Activated CD8-positive, alpha-beta memory T cell treated with anti-CD3 and anti-CD28 coated beads, Interleukin-2, amount 10 ng/mL, durations not matched to agents 7 days and 5 days (primary cell): ENCODE measurements at regions not wholly inside any gene's neighbourhood (a gene's known extent, or its start where the extent isn't known, plus 50 kb on each side); places are given as distances from the start of the nearest gene placed in this dataset.
"Not testable (repeated sequence)": the region's sequence is repeated elsewhere in the genome, so short reads cannot be mapped to it uniquely, and the experiment has no call there.

ENCODE experiments used
- ATAC-seq: fragments of 150-1000 bp; cut with Tn5 transposase; one replicate; pipeline ENCODE4 v1.10.0; 2021; ENCODE audit warnings: moderate library complexity
- CTCF ChIA-PET: fragments of 350-600 bp; sonication (Branson Sonifier 250); formaldehyde crosslinking; loops from one replicate; lab custom pipeline; 2021; ENCODE audit warnings: antibody characterized with exemption; lab: Charles Lee
- DNase-seq: peaks from one replicate; pipeline ENCODE4 v3.0.0-alpha.2; 2020
- H3K27ac Mint-ChIP-seq: one replicate; pipeline ENCODE4 v1.8.0; 2021; ENCODE audit warnings: mild to moderate bottlenecking, mixed read lengths
- H3K27me3 Mint-ChIP-seq: one replicate; pipeline ENCODE4 v1.8.0; 2021; ENCODE audit warnings: mixed read lengths
- H3K36me3 Mint-ChIP-seq: one replicate; pipeline ENCODE4 v1.8.0; 2021; ENCODE audit warnings: mild to moderate bottlenecking, mixed read lengths
- H3K4me1 Mint-ChIP-seq: one replicate; pipeline ENCODE4 v1.8.0; 2021; ENCODE audit warnings: mixed read lengths
- H3K4me3 Mint-ChIP-seq: one replicate; pipeline ENCODE4 v1.8.0; 2021; ENCODE audit warnings: mild to moderate bottlenecking, moderate library complexity, mixed read lengths
- H3K9me3 Mint-ChIP-seq: one replicate; pipeline ENCODE4 v1.8.0; 2022; ENCODE audit warnings: low read depth, mixed read lengths

GRCh38 chr12:74144396-74144795 lies 393.2 kb upstream of the ATXN7L3B start:
- Mint-ChIP-seq H3K36me3 (no peaks in the 10 kb centered on the region), H3K27me3 (no peaks in the 10 kb centered on the region), H3K27ac (no peak overlapping the region), H3K4me1 (no peaks in the 10 kb centered on the region), H3K9me3 (no peaks in the 10 kb centered on the region), H3K4me3 (no peak overlapping the region)
- DNase-seq = no peak
- ATAC-seq = no peak
- CTCF ChIA-PET = no interaction called here

- Mint-ChIP-seq H3K9me3 (no peaks in the 10 kb centered on the region), H3K4me3 (no peak overlapping the region), H3K36me3 (no peaks in the 10 kb centered on the region), H3K27me3 (no peaks in the 10 kb centered on the region), H3K4me1 (no peaks in the 10 kb centered on the region), H3K27ac (no peak overlapping the region)
- DNase-seq = no peak
- ATAC-seq = no peak
- CTCF ChIA-PET = no interaction called here
These were observed 392.3 kb upstream of the ATXN7L3B start for GRCh38 chr12:74145328-74145727.

- Mint-ChIP-seq H3K4me3 (no peak overlapping the region), H3K9me3 (no peaks in the 10 kb centered on the region), H3K36me3 (no peaks in the 10 kb centered on the region), H3K4me1 (no peaks in the 10 kb centered on the region), H3K27me3 (no peaks in the 10 kb centered on the region), H3K27ac (no peak overlapping the region)
- CTCF ChIA-PET = no interaction called here
- DNase-seq (no peak), ATAC-seq (no peak)
These were observed 388.8 kb upstream of the ATXN7L3B start for GRCh38 chr12:74148849-74149248.

- CTCF ChIA-PET = no interaction called here
- DNase-seq (no peak), ATAC-seq (no peak)
- Mint-ChIP-seq H3K27me3 (no peaks in the 10 kb centered on the region), H3K36me3 (no peaks in the 10 kb centered on the region), H3K4me1 (no peaks in the 10 kb centered on the region), H3K4me3 (no peak overlapping the region), H3K9me3 (no peaks in the 10 kb centered on the region), H3K27ac (no peak overlapping the region)
These were observed 385.3 kb upstream of the ATXN7L3B start for GRCh38 chr12:74152370-74152769.

GRCh38 chr12:74166096-74166495 lies 371.5 kb upstream of the ATXN7L3B start:
- Mint-ChIP-seq H3K9me3 (peaks cover 3% of the 10 kb centered on the region), H3K27ac (no peak overlapping the region), H3K36me3 (no peaks in the 10 kb centered on the region), H3K4me1 (no peaks in the 10 kb centered on the region), H3K4me3 (no peak overlapping the region), H3K27me3 (no peaks in the 10 kb centered on the region)
- CTCF ChIA-PET = no interaction called here
- ATAC-seq (no peak), DNase-seq (no peak)

GRCh38 chr12:74169607-74170006 lies 368.0 kb upstream of the ATXN7L3B start:
- H3K4me1 Mint-ChIP-seq = no peaks in the 10 kb centered on the region
- peaks cover 7% of the 10 kb centered on the region for H3K9me3 Mint-ChIP-seq
- ATAC-seq (no peak), DNase-seq (no peak)
- H3K27me3 Mint-ChIP-seq = no peaks in the 10 kb centered on the region
- H3K4me3 Mint-ChIP-seq = no peak overlapping the region
- CTCF ChIA-PET = no interaction called here
- no peaks in the 10 kb centered on the region for H3K36me3 Mint-ChIP-seq
- no peak overlapping the region for H3K27ac Mint-ChIP-seq

GRCh38 chr12:74170645-74171477 lies 366.8 kb upstream of the ATXN7L3B start:
- Mint-ChIP-seq H3K27ac (no peak overlapping the region), H3K27me3 (no peaks in the 10 kb centered on the region), H3K4me1 (no peaks in the 10 kb centered on the region), H3K36me3 (no peaks in the 10 kb centered on the region), H3K4me3 (no peak overlapping the region), H3K9me3 (peaks cover 7% of the 10 kb centered on the region)
- ATAC-seq = no peak
- CTCF ChIA-PET = no interaction called here
- no peak for DNase-seq

- no peaks in the 10 kb centered on the region for H3K4me1 Mint-ChIP-seq
- no peaks in the 10 kb centered on the region for H3K27me3 Mint-ChIP-seq
- CTCF ChIA-PET = no interaction called here
- no peak overlapping the region for H3K4me3 Mint-ChIP-seq
- ATAC-seq (no peak), DNase-seq (no peak)
- H3K9me3 Mint-ChIP-seq = peaks cover 7% of the 10 kb centered on the region
- H3K27ac Mint-ChIP-seq = no peak overlapping the region
- H3K36me3 Mint-ChIP-seq = no peaks in the 10 kb centered on the region
These were observed 366.1 kb upstream of the ATXN7L3B start for GRCh38 chr12:74171478-74171909.

GRCh38 chr12:74174961-74175360 lies 362.7 kb upstream of the ATXN7L3B start:
- H3K9me3 Mint-ChIP-seq, ATAC-seq, H3K27ac Mint-ChIP-seq, H3K36me3 Mint-ChIP-seq, H3K4me1 Mint-ChIP-seq, DNase-seq, H3K27me3 Mint-ChIP-seq, H3K4me3 Mint-ChIP-seq, CTCF ChIA-PET: not testable (repeated sequence)

- no peaks in the 10 kb centered on the region for H3K4me1 Mint-ChIP-seq
- no peak overlapping the region for H3K4me3 Mint-ChIP-seq
- no peaks in the 10 kb centered on the region for H3K36me3 Mint-ChIP-seq
- DNase-seq (no peak), ATAC-seq (no peak)
- no peak overlapping the region for H3K27ac Mint-ChIP-seq
- no peaks in the 10 kb centered on the region for H3K27me3 Mint-ChIP-seq
- CTCF ChIA-PET = no interaction called here
- peaks cover 2% of the 10 kb centered on the region for H3K9me3 Mint-ChIP-seq
These were observed 352.3 kb upstream of the ATXN7L3B start for GRCh38 chr12:74185360-74185759.

GRCh38 chr12:74193191-74193590 lies 344.4 kb upstream of the ATXN7L3B start:
- DNase-seq = no peak
- Mint-ChIP-seq H3K27me3 (no peaks in the 10 kb centered on the region), H3K4me3 (no peak overlapping the region), H3K27ac (no peak overlapping the region), H3K9me3 (no peaks in the 10 kb centered on the region), H3K4me1 (no peaks in the 10 kb centered on the region), H3K36me3 (no peaks in the 10 kb centered on the region)
- CTCF ChIA-PET = no interaction called here
- ATAC-seq = no peak

- no peak for ATAC-seq
- H3K9me3 Mint-ChIP-seq = peaks cover 2% of the 10 kb centered on the region
- H3K4me1 Mint-ChIP-seq = no peaks in the 10 kb centered on the region
- H3K36me3 Mint-ChIP-seq = no peaks in the 10 kb centered on the region
- H3K4me3 Mint-ChIP-seq = no peak overlapping the region
- no peaks in the 10 kb centered on the region for H3K27me3 Mint-ChIP-seq
- CTCF ChIA-PET = no interaction called here
- no peak for DNase-seq
- no peak overlapping the region for H3K27ac Mint-ChIP-seq
These were observed 333.4 kb upstream of the ATXN7L3B start for GRCh38 chr12:74204236-74204635.

- Mint-ChIP-seq H3K36me3 (no peaks in the 10 kb centered on the region), H3K4me1 (no peaks in the 10 kb centered on the region), H3K27me3 (no peaks in the 10 kb centered on the region), H3K9me3 (no peaks in the 10 kb centered on the region), H3K27ac (no peak overlapping the region), H3K4me3 (no peak overlapping the region)
- ATAC-seq (no peak), DNase-seq (no peak)
- CTCF ChIA-PET = no interaction called here
These were observed 309.6 kb upstream of the ATXN7L3B start for GRCh38 chr12:74227846-74228545.

GRCh38 chr12:74229671-74230070 lies 308.0 kb upstream of the ATXN7L3B start:
- Mint-ChIP-seq H3K36me3 (no peaks in the 10 kb centered on the region), H3K9me3 (no peaks in the 10 kb centered on the region), H3K27ac (no peak overlapping the region), H3K4me3 (no peak overlapping the region), H3K27me3 (no peaks in the 10 kb centered on the region), H3K4me1 (no peaks in the 10 kb centered on the region)
- ATAC-seq (no peak), DNase-seq (no peak)
- CTCF ChIA-PET = no interaction called here
